ENCODE measurements at regions not wholly inside any gene's neighbourhood (a gene's known extent, or its start where the extent isn't known, plus 50 kb on each side); places are given as distances from the start of the nearest gene placed in this dataset.

DNA sequence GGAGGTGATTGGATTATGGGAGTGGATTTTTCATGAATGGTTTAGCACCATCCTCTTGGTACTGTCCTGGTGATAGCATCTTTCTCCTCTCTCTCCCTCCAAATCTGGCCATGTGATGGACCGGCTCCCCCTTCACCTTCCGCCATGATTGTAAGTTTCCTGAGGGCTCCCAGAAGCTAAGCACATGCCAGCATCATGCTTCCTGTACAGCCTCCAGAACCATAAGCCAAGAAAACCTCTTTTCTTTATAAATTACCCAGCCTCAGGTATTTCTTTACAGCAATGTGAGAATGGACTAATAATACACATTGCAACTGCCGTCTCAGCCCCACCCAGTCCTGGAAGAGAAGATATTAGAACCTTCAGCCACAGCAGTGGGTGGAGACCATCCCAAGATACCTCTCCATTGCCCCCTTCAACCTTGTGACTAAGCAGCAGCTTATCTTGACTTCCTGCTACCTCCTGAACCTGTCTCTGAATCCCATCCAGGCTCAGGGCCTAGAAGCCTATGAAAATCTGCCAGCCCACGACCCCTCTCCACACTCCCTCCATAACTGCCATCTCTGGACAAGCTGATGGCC is 81.8 kb upstream of the AGAP1 start:
- TF ChIP-seq, protein P1, sequence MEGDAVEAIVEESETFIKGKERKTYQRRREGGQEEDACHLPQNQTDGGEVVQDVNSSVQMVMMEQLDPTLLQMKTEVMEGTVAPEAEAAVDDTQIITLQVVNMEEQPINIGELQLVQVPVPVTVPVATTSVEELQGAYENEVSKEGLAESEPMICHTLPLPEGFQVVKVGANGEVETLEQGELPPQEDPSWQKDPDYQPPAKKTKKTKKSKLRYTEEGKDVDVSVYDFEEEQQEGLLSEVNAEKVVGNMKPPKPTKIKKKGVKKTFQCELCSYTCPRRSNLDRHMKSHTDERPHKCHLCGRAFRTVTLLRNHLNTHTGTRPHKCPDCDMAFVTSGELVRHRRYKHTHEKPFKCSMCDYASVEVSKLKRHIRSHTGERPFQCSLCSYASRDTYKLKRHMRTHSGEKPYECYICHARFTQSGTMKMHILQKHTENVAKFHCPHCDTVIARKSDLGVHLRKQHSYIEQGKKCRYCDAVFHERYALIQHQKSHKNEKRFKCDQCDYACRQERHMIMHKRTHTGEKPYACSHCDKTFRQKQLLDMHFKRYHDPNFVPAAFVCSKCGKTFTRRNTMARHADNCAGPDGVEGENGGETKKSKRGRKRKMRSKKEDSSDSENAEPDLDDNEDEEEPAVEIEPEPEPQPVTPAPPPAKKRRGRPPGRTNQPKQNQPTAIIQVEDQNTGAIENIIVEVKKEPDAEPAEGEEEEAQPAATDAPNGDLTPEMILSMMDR (IDR thresholded peaks at IDR 0.05), result no peak
- no peak for TF ChIP-seq POLR2A (IDR thresholded peaks at IDR 0.05)

All from testis (tissue), 2 donors.